GM12865 (cell line): ENCODE measurements at regions not wholly inside any gene's neighbourhood (a gene's known extent, or its start where the extent isn't known, plus 50 kb on each side); places are given as distances from the start of the nearest gene placed in this dataset.

Source experiments
- DNase-seq: peaks from one replicate; pipeline ENCODE4 v3.0.0; 2010; ENCODE audit warnings: low read depth
- H3K4me3 ChIP-seq: 2 replicates; pipeline ENCODE4 v1.5.1; 2011; ENCODE audit warnings: mild to moderate bottlenecking, low read depth, low read length, control low read depth
- CTCF ChIP-seq: IDR thresholded peaks from 2 replicates; pipeline ENCODE4 v1.5.1; 2011; ENCODE audit warnings: low read length, control low read depth, low read depth, inconsistent platforms; ENCODE audit not compliant: insufficient read depth; ENCODE audit errors: missing control alignments

- TF ChIP-seq CTCF = no peak
- DNase-seq = no peak
- no peak overlapping the region for H3K4me3 ChIP-seq
Measured at GRCh38 chr4:167730769-167731168, 361.6 kb upstream of the ANXA10 start.

GRCh38 chr4:167745024-167745687 is 347.2 kb upstream of the ANXA10 start:
- DNase-seq = no peak
- TF ChIP-seq CTCF = no peak
- no peak overlapping the region for H3K4me3 ChIP-seq

- TF ChIP-seq CTCF = no peak
- no peak for DNase-seq
- no peak overlapping the region for H3K4me3 ChIP-seq
Measured at GRCh38 chr4:167767281-167767680, 325.1 kb upstream of the ANXA10 start.

- no peak for DNase-seq
- no peak for TF ChIP-seq CTCF
- no peak overlapping the region for H3K4me3 ChIP-seq
Measured at GRCh38 chr4:167774646-167775045, 317.7 kb upstream of the ANXA10 start.

GRCh38 chr4:167775375-167775774 is 317.0 kb upstream of the ANXA10 start:
- DNase-seq = no peak
- TF ChIP-seq CTCF = no peak
- H3K4me3 ChIP-seq = no peak overlapping the region

GRCh38 chr4:167779280-167779679 is 313.1 kb upstream of the ANXA10 start:
- no peak for TF ChIP-seq CTCF
- peak; percentile 2 for DNase-seq
- no peak overlapping the region for H3K4me3 ChIP-seq

- peak; percentile 2 for DNase-seq
- TF ChIP-seq CTCF = no peak
- H3K4me3 ChIP-seq = peak overlapping the region; percentile 7
Measured at GRCh38 chr4:167779864-167780263, 312.5 kb upstream of the ANXA10 start.
